MV-4-11 (cell line): ENCODE measurements at regions not wholly inside any gene's neighbourhood (a gene's known extent, or its start where the extent isn't known, plus 50 kb on each side); places are given as distances from the start of the nearest gene placed in this dataset.

Experiments
- DNase-seq: peaks from one replicate; lab custom pipeline; 2025; lab: John Stamatoyannopoulos, UW

GRCh38 chr2:15734674-15735483, 143.2 kb downstream of the DDX1 start:
- no peak for DNase-seq

GRCh38 chr2:15735484-15736326, 144.0 kb downstream of the DDX1 start:
- no peak for DNase-seq

- DNase-seq, result no peak
Observed at GRCh38 chr2:15736396-15737180, 144.9 kb downstream of the DDX1 start.

- no peak for DNase-seq
Observed at GRCh38 chr2:15737314-15738224, 145.9 kb downstream of the DDX1 start.

GRCh38 chr2:15738225-15738546, 146.5 kb downstream of the DDX1 start:
- no peak for DNase-seq

GRCh38 chr2:15738943-15739342, 147.3 kb downstream of the DDX1 start:
- DNase-seq, result no peak

GRCh38 chr2:15744820-15745219, 153.2 kb downstream of the DDX1 start:
- DNase-seq, result no peak

- DNase-seq, result peak; percentile 24
Observed at GRCh38 chr2:15745350-15745749, 153.7 kb downstream of the DDX1 start.

- DNase-seq, result no peak
Observed at GRCh38 chr2:15745907-15746702, 154.4 kb downstream of the DDX1 start.

- DNase-seq, result no peak
Observed at GRCh38 chr2:15746703-15747550, 155.3 kb downstream of the DDX1 start.

- DNase-seq, result no peak
Observed at GRCh38 chr2:15747603-15748471, 156.2 kb downstream of the DDX1 start.

- DNase-seq, result no peak
Observed at GRCh38 chr2:15748736-15749323, 157.2 kb downstream of the DDX1 start.

- no peak for DNase-seq
Observed at GRCh38 chr2:15749460-15750432, 158.1 kb downstream of the DDX1 start.

- DNase-seq, result no peak
Observed at GRCh38 chr2:15750433-15750814, 158.8 kb downstream of the DDX1 start.

- DNase-seq, result no peak
Observed at GRCh38 chr2:15750822-15751329, 159.2 kb downstream of the DDX1 start.

- DNase-seq, result no peak
Observed at GRCh38 chr2:15751477-15751876, 159.8 kb downstream of the DDX1 start.
